Keratinocyte (primary cell): ENCODE measurements at regions not wholly inside any gene's neighbourhood (a gene's known extent, or its start where the extent isn't known, plus 50 kb on each side); places are given as distances from the start of the nearest gene placed in this dataset.

Experiments used
- DNase-seq: peaks from one replicate; pipeline ENCODE4 v3.0.0-alpha.2; 2011; ENCODE audit warnings: low read depth, missing footprints, low spot score
- FAIRE-seq: peaks from 2 replicates; lab custom pipeline; 2011; peaks lifted over from hg19 to GRCh38; lab: Jason Lieb, UNC
- H2AFZ ChIP-seq: 2 replicates; pipeline ENCODE4 v1.6.0; 2012; ENCODE audit warnings: low read length, control low read depth, inconsistent platforms; ENCODE audit not compliant: control insufficient read depth
- H3K27ac ChIP-seq: 2 replicates; pipeline ENCODE4 v1.5.1; 2011; ENCODE audit warnings: low read length; ENCODE audit not compliant: control insufficient read depth, insufficient read depth
- H3K27me3 ChIP-seq: 3 replicates; pipeline ENCODE4 v1.6.0; 2011; ENCODE audit warnings: low read length; ENCODE audit not compliant: control insufficient read depth, insufficient read depth; ENCODE audit errors: extremely low read depth
- H3K36me3 ChIP-seq, 2 experiments: 2 replicates in 1 of 2; 3 replicates in 1 of 2; pipeline ENCODE4 v1.5.1; 2011; ENCODE audit warnings: low read length in 2 of 2, mild to moderate bottlenecking in 1 of 2; ENCODE audit not compliant: control insufficient read depth in 2 of 2, insufficient read depth in 2 of 2; ENCODE audit errors: extremely low read depth in 1 of 2
- H3K4me1 ChIP-seq: 3 replicates; pipeline ENCODE4 v1.5.1; 2011; ENCODE audit warnings: low read length; ENCODE audit not compliant: control insufficient read depth, insufficient read depth; ENCODE audit errors: extremely low read depth
- H3K4me2 ChIP-seq: 3 replicates; pipeline ENCODE4 v1.6.0; 2011; ENCODE audit warnings: low read depth, low read length; ENCODE audit not compliant: control insufficient read depth, insufficient read depth; ENCODE audit errors: extremely low read depth
- H3K4me3 ChIP-seq, 3 experiments: fragments of 200-600 bp in 1 of 3; sonication (generic) in 1 of 3; 2 replicates in 2 of 3; 3 replicates in 1 of 3; pipeline ENCODE4 v1.5.1; 2011 to 2016; ENCODE audit warnings: low read length in 3 of 3, mild to moderate bottlenecking in 3 of 3, control low read depth in 2 of 3, inconsistent platforms in 1 of 3, low read depth in 1 of 3, mixed read lengths in 1 of 3, mixed run types in 1 of 3, moderate library complexity in 1 of 3; ENCODE audit not compliant: control insufficient read depth in 2 of 3, insufficient read depth in 2 of 3; ENCODE audit errors: extremely low read depth in 1 of 3
- H3K79me2 ChIP-seq: 2 replicates; pipeline ENCODE4 v1.6.0; 2012; ENCODE audit warnings: low read length; ENCODE audit not compliant: control insufficient read depth, insufficient read depth
- H3K9ac ChIP-seq: 3 replicates; pipeline ENCODE4 v1.6.0; 2011; ENCODE audit warnings: low read length; ENCODE audit not compliant: control insufficient read depth, insufficient read depth; ENCODE audit errors: extremely low read depth
- H3K9me1 ChIP-seq: 3 replicates; pipeline ENCODE4 v1.6.0; 2011; ENCODE audit warnings: low read length; ENCODE audit not compliant: control insufficient read depth, insufficient read depth; ENCODE audit errors: extremely low read depth
- H3K9me3 ChIP-seq: 2 replicates; pipeline ENCODE4 v1.5.1; 2012; ENCODE audit warnings: low read depth, low read length; ENCODE audit not compliant: control insufficient read depth
- H4K20me1 ChIP-seq: 3 replicates; pipeline ENCODE4 v1.6.0; 2011; ENCODE audit warnings: low read length; ENCODE audit not compliant: control insufficient read depth, insufficient read depth; ENCODE audit errors: extremely low read depth
- CTCF ChIP-seq, 3 experiments: IDR thresholded peaks in 1 of 3; conservative IDR thresholded peaks in 1 of 3; optimal IDR thresholded peaks in 1 of 3; 2 replicates in 2 of 3; 3 replicates in 1 of 3; pipeline versions ENCODE3 to v1.5.1; 2011; ENCODE audit warnings: low read length in 3 of 3, mild to moderate bottlenecking in 3 of 3, moderate library complexity in 2 of 3, control low read depth in 1 of 3, inconsistent platforms in 1 of 3; ENCODE audit not compliant: insufficient read depth in 2 of 3; ENCODE audit errors: extremely low read depth in 1 of 3
- EZH2 ChIP-seq: IDR thresholded peaks from one replicate; pipeline ENCODE4 v1.6.1; 2012; ENCODE audit warnings: inconsistent platforms, mild to moderate bottlenecking, low read length, moderate library complexity
- dilution Hi-C: fragments of 300-500 bp; cut with MboI; formaldehyde crosslinking; loops from one replicate; pipeline ENCODE4 v1.7.0; 2020; ENCODE audit warnings: low sequenced_read_pairs; ENCODE audit not compliant: extremely low pct_ligation_motif_present

GRCh38 chr4:84001876-84002569 lies 466.1 kb downstream of the GPAT3 start:
- Histone ChIP-seq H3K9ac (no peak overlapping the region), H3K4me2 (no peak overlapping the region), H3K27me3 (no peaks in the 10 kb centered on the region), H3K36me3 (no peaks in the 10 kb centered on the region), H3K9me3 (no peaks in the 10 kb centered on the region), H3K27ac (no peak overlapping the region), H2AFZ (no peak overlapping the region), H3K79me2 (no peaks in the 10 kb centered on the region), H3K4me1 (no peaks in the 10 kb centered on the region), H4K20me1 (no peaks in the 10 kb centered on the region), H3K4me3 (no peak overlapping the region), H3K9me1 (no peaks in the 10 kb centered on the region)
- DNase-seq: no peak
- dilution Hi-C loops: no loop called here
- FAIRE-seq: no peak
- TF ChIP-seq EZH2: no peak
- TF ChIP-seq CTCF (optimal IDR thresholded peaks at IDR 0.05 in 1 of 3, IDR thresholded peaks at IDR 0.05 in 1 of 3, conservative IDR thresholded peaks at IDR 0.05 in 1 of 3; ENCODE audit: extremely low read depth in 1 of 3, insufficient read depth in 2 of 3, low read length in 3 of 3): no peak

- Histone ChIP-seq H3K36me3 (no peaks in the 10 kb centered on the region), H3K9ac (no peak overlapping the region), H3K4me2 (no peak overlapping the region), H3K27me3 (no peaks in the 10 kb centered on the region), H3K79me2 (no peaks in the 10 kb centered on the region), H4K20me1 (no peaks in the 10 kb centered on the region), H3K9me3 (no peaks in the 10 kb centered on the region), H3K27ac (no peak overlapping the region), H3K4me1 (no peaks in the 10 kb centered on the region), H2AFZ (no peak overlapping the region), H3K4me3 (no peak overlapping the region), H3K9me1 (no peaks in the 10 kb centered on the region)
- dilution Hi-C loops: no loop called here
- TF ChIP-seq EZH2 (no peak), CTCF (optimal IDR thresholded peaks at IDR 0.05 in 1 of 3, IDR thresholded peaks at IDR 0.05 in 1 of 3, conservative IDR thresholded peaks at IDR 0.05 in 1 of 3; ENCODE audit: extremely low read depth in 1 of 3, insufficient read depth in 2 of 3, low read length in 3 of 3) (no peak)
- FAIRE-seq (no peak), DNase-seq (no peak)
Measured at GRCh38 chr4:83996254-83996653, 460.3 kb downstream of the GPAT3 start.
